BLaER1 treated with 17β-estradiol and CSF1 and Interleukin-3, amounts not matched to agents 10 nM and 100 nM (cell line): ENCODE measurements at regions not wholly inside any gene's neighbourhood (a gene's known extent, or its start where the extent isn't known, plus 50 kb on each side); places are given as distances from the start of the nearest gene placed in this dataset.

Source experiments
- H3K27ac ChIP-seq, 11 experiments: shearing (Covaris generic); formaldehyde crosslinking; 2 replicates each; pipeline ENCODE4 v1.8.1; 2022
- H3K27me3 ChIP-seq, 11 experiments: shearing (Covaris generic); formaldehyde crosslinking; 2 replicates each; pipeline ENCODE4 v1.8.1; 2022
- H3K36me3 ChIP-seq, 11 experiments: shearing (Covaris generic); formaldehyde crosslinking; 2 replicates each; pipeline ENCODE4 v1.8.1; 2022
- H3K4me1 ChIP-seq, 10 experiments: shearing (Covaris generic); formaldehyde crosslinking; 2 replicates each; pipeline ENCODE4 v1.8.1; 2022
- H3K4me2 ChIP-seq, 11 experiments: shearing (Covaris generic); formaldehyde crosslinking; 2 replicates each; pipeline ENCODE4 v1.8.1; 2022
- H3K4me3 ChIP-seq, 10 experiments: shearing (Covaris generic); formaldehyde crosslinking; 2 replicates each; pipeline ENCODE4 v1.8.1; 2022
- H3K9ac ChIP-seq, 11 experiments: shearing (Covaris generic); formaldehyde crosslinking; 2 replicates each; pipeline ENCODE4 v1.8.1; 2022
- H3K9me3 ChIP-seq, 11 experiments: shearing (Covaris generic); formaldehyde crosslinking; replicated peaks in 1 of 11; 2 replicates each; pipeline ENCODE4 v1.8.1; 2022
- H4K20me1 ChIP-seq, 11 experiments: shearing (Covaris generic); formaldehyde crosslinking; 2 replicates each; pipeline ENCODE4 v1.8.1; 2022
- Cebpa-rat ChIP-seq, 11 experiments: shearing (Covaris generic); IDR thresholded peaks; 2 replicates each; pipeline ENCODE4 v1.8.1; 2022

- Histone ChIP-seq H3K36me3 (peaks cover 0 to 7% (median 0%) of the 10 kb centered on the region in 11 experiments; a peak in 2 of 22 replicates), H3K9me3 (no peaks in the 10 kb centered on the region), H3K27ac (peak overlapping the region in 8 of 11 experiments; percentile 1 to 57 (median 38); a peak in 7 of 22 replicates), H3K4me3 (no peak overlapping the region), H3K9ac (peak overlapping the region in 1 of 11 experiments; percentile 1; a peak in 2 of 22 replicates), H3K4me2 (peak overlapping the region in 8 of 11 experiments; percentile 10 to 64 (median 32); a peak in 11 of 22 replicates), H3K27me3 (no peaks in the 10 kb centered on the region), H3K4me1 (peaks cover 19 to 92% (median 64%) of the 10 kb centered on the region in 10 experiments; a peak in 19 of 20 replicates), H4K20me1 (peaks cover 0 to 46% (median 0%) of the 10 kb centered on the region in 11 experiments; a peak in 5 of 22 replicates)
- no peak for TF ChIP-seq Cebpa-rat (IDR thresholded peaks at IDR 0.05)
These were observed 71.9 kb downstream of the SLC25A47 start for GRCh38 chr14:100394886-100395672.

GRCh38 chr14:100396266-100396795 is 73.2 kb downstream of the SLC25A47 start:
- peaks cover 0 to 51% (median 0%) of the 10 kb centered on the region in 11 experiments; a peak in 6 of 22 replicates for H4K20me1 ChIP-seq
- H3K27ac ChIP-seq, result peak overlapping the region in 4 of 11 experiments; percentile 5 to 44 (median 41); a peak in 4 of 22 replicates

DNA sequence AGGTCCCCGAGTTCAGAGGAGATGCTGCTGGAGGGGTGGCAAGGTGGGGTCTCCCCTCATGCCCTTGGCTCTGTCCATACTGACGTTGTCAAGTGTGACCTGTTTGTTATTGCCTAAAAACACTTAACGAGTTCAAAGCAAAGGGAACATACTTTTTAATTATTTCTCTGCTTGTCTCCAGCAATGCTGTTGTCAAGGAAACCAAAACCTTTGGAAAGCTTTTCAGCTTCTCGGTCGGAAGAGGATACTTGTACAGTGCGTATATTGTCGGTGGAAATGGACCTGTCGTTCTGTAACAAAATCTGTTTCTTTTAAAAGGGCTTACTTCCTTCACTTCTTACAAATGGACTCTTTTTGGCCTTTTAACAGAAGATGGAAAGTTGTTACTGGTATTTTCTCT is 73.9 kb downstream of the SLC25A47 start:
- Histone ChIP-seq H3K9me3 (no peaks in the 10 kb centered on the region), H3K9ac (no peak overlapping the region), H3K27ac (no peak overlapping the region; a peak in 1 of 22 replicates), H3K4me3 (no peak overlapping the region), H4K20me1 (peaks cover 0 to 46% (median 0%) of the 10 kb centered on the region in 11 experiments; a peak in 6 of 22 replicates), H3K4me1 (peaks cover 10 to 88% (median 62%) of the 10 kb centered on the region in 10 experiments), H3K4me2 (no peak overlapping the region), H3K36me3 (peaks cover 0 to 7% (median 0%) of the 10 kb centered on the region in 11 experiments; a peak in 1 of 22 replicates), H3K27me3 (no peaks in the 10 kb centered on the region)
- no peak for TF ChIP-seq Cebpa-rat (IDR thresholded peaks at IDR 0.05)

More at GRCh38 chr14:100396266-100396795, 73.2 kb downstream of the SLC25A47 start:
- Histone ChIP-seq H3K9ac (no peak overlapping the region), H3K4me1 (peaks cover 14 to 88% (median 63%) of the 10 kb centered on the region in 10 experiments), H3K36me3 (peaks cover 0 to 7% (median 0%) of the 10 kb centered on the region in 11 experiments; a peak in 1 of 22 replicates), H3K4me3 (no peak overlapping the region), H3K4me2 (peak overlapping the region in 5 of 11 experiments; percentile 10 to 64 (median 21); a peak in 4 of 22 replicates), H3K27me3 (no peaks in the 10 kb centered on the region), H3K9me3 (no peaks in the 10 kb centered on the region)
- TF ChIP-seq Cebpa-rat (IDR thresholded peaks at IDR 0.05), result no peak

- TF ChIP-seq Cebpa-rat (IDR thresholded peaks at IDR 0.05), result no peak
- H3K4me2 ChIP-seq, result peak overlapping the region in 3 of 11 experiments; percentile 8 to 24 (median 9); a peak in 2 of 22 replicates
- no peaks in the 10 kb centered on the region for H3K27me3 ChIP-seq
- H3K4me3 ChIP-seq, result no peak overlapping the region
- peaks cover 0 to 38% (median 0%) of the 10 kb centered on the region in 11 experiments; a peak in 6 of 22 replicates for H4K20me1 ChIP-seq
- H3K9me3 ChIP-seq, result no peaks in the 10 kb centered on the region
- no peak overlapping the region for H3K9ac ChIP-seq
- H3K27ac ChIP-seq, result no peak overlapping the region
- H3K36me3 ChIP-seq, result peaks cover 0 to 7% (median 0%) of the 10 kb centered on the region in 11 experiments; a peak in 1 of 22 replicates
- peaks cover 0 to 86% (median 52%) of the 10 kb centered on the region in 10 experiments; a peak in 19 of 20 replicates for H3K4me1 ChIP-seq
These were observed 74.9 kb downstream of the SLC25A47 start for GRCh38 chr14:100398044-100398443.

DNA sequence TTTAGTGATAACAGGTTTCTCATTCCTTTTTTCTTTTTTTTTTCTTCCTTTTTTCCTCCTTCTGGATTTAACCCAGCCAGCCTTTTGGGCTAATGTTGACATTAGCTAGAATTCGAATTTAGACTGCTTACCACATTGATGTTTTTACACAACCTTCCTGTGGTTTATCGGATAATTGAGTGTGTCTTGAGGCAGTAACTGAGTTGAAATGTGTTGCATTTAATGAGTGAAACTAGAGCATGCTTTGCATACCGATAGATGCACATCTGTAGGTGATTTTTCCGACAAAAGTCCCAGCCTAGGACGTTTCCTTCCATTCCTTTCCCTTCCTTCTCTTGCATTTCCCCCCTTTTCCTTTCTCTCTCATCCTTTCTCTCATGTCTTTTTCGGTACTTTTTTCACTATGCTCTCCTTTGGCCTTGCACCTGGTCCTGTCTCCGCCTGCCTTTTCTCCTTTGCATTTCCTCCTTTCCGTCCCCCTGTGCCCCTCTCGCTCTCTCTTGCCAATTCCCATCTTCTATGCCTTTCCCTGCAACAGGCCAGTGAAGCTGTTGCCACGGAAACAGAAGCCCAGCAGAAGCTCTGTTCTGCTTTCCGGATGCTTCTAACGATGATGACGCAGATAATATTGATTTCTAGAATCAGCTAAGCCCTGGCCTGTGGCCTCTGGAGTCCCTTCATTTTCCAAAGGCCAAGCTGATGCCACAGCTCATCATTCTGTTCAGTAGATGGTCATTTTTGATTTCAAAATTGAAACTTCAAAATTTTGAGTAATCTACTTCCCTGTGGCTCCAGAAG is 76.1 kb downstream of the SLC25A47 start:
- no peaks in the 10 kb centered on the region for H3K9me3 ChIP-seq
- no peak for TF ChIP-seq Cebpa-rat (IDR thresholded peaks at IDR 0.05)
- H3K4me1 ChIP-seq, result peaks cover 4 to 79% (median 53%) of the 10 kb centered on the region in 10 experiments
- no peak overlapping the region for H3K9ac ChIP-seq
- no peak overlapping the region for H3K4me3 ChIP-seq
- H3K4me2 ChIP-seq, result peak overlapping the region in 9 of 11 experiments; percentile 14 to 60 (median 46); a peak in 16 of 22 replicates
- peaks cover 0 to 32% (median 0%) of the 10 kb centered on the region in 11 experiments; a peak in 5 of 22 replicates for H4K20me1 ChIP-seq
- H3K27ac ChIP-seq, result no peak overlapping the region; a peak in 1 of 22 replicates
- H3K36me3 ChIP-seq, result peaks cover 0 to 7% (median 0%) of the 10 kb centered on the region in 11 experiments; a peak in 1 of 22 replicates
- H3K27me3 ChIP-seq, result no peaks in the 10 kb centered on the region

DNA sequence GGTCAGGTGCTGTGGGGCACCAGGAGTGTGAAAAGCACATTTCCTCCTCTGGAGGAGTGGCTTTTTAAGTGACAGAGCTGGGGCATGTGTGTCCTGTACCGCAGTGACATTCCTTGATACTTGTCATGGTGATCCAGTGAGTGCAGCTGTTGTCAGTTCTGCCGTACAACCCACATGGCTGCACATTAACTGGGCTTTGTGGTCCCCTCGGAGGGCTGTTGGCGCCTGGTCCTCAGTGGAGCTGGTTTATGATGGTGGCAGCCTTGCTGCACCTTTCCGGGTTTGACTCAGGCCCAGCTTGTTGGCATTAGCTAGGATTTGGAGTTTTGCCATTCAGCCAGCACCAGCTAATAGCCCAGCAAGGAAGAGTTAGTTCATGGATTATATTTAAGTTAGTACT is 77.0 kb downstream of the SLC25A47 start:
- TF ChIP-seq Cebpa-rat (IDR thresholded peaks at IDR 0.05), result no peak
- no peak overlapping the region; a peak in 1 of 22 replicates for H3K27ac ChIP-seq
- H3K4me3 ChIP-seq, result no peak overlapping the region

DNA sequence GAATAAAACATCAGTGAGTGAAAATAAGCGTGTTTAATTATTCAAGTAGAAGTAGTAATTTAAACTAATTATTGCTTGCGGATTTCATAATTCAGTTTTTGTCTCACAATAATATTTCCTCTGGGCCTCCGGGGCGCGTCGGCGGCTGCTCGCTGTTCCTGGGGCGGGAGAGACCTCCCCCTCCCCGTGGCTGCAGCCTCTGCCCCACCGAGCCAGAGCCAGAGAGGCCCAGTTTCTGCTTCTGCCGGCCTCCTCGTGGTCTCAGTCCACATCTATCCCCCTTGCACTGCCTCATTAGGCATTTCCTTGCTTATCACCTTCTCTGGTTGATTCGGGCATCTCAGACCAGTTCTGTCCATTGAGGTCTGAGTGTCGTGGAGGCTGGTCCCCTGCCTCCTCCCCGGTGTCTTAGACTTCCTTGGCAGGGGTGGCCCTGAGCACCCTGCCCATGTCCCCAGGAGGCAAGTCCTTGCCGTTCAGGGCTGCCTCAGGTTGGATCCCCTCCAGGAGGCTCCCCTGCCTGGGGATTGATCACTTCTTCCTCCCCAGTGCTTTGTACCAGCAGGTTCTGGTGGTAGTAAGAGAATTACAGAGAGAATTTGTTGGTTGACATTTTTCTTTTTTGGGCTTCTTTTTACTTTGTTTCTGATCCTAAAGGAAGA is 78.0 kb downstream of the SLC25A47 start:
- Histone ChIP-seq H3K36me3 (peaks cover 0 to 7% (median 0%) of the 10 kb centered on the region in 11 experiments; a peak in 1 of 22 replicates), H3K9ac (no peak overlapping the region), H3K4me3 (no peak overlapping the region), H3K9me3 (no peaks in the 10 kb centered on the region), H4K20me1 (peaks cover 0 to 32% (median 0%) of the 10 kb centered on the region in 11 experiments; a peak in 6 of 22 replicates), H3K4me1 (peaks cover 22 to 79% (median 59%) of the 10 kb centered on the region in 10 experiments), H3K27ac (peak overlapping the region in 2 of 11 experiments; percentile 11 to 32; a peak in 4 of 22 replicates), H3K27me3 (no peaks in the 10 kb centered on the region), H3K4me2 (peak overlapping the region in 8 of 11 experiments; percentile 13 to 60 (median 44); a peak in 11 of 22 replicates)
- TF ChIP-seq Cebpa-rat (IDR thresholded peaks at IDR 0.05), result no peak

More for the DNA sequence above, 77.0 kb downstream of the SLC25A47 start:
- peaks cover 13 to 79% (median 57%) of the 10 kb centered on the region in 10 experiments for H3K4me1 ChIP-seq
- H3K9me3 ChIP-seq, result no peaks in the 10 kb centered on the region
- H3K36me3 ChIP-seq, result peaks cover 0 to 7% (median 0%) of the 10 kb centered on the region in 11 experiments; a peak in 1 of 22 replicates
- H3K27me3 ChIP-seq, result no peaks in the 10 kb centered on the region
- H3K4me2 ChIP-seq, result peak overlapping the region in 7 of 11 experiments; percentile 44 to 60 (median 50); a peak in 12 of 22 replicates
- no peak overlapping the region for H3K9ac ChIP-seq
- H4K20me1 ChIP-seq, result peaks cover 0 to 25% (median 0%) of the 10 kb centered on the region in 11 experiments; a peak in 5 of 22 replicates
